ENCODE measurements at regions not wholly inside any gene's neighbourhood (a gene's known extent, or its start where the extent isn't known, plus 50 kb on each side); places are given as distances from the start of the nearest gene placed in this dataset.

DNA sequence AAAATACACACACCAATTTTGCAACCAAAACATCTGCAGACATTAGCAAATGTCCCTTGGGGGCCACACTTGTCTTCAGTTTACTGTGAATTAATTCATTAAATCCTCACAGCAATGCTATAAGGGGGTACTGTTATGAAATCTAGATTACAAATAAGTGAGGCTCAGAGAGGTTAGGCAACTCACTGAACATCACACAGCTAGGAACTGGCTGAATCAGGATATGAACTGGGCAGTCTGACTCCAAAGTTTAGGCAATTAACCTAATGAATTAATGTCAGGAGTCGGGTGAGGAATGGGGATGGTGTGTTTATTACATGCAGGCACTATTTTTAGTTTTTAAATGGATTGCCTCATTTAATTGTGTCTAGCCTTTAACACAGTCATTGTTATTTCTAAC lies 305.7 kb upstream of the XYLT1 start (continued):
- no peak for TF ChIP-seq ZNF20 (CRISPR knock-in tag; IDR thresholded peaks at IDR 0.05)

DNA sequence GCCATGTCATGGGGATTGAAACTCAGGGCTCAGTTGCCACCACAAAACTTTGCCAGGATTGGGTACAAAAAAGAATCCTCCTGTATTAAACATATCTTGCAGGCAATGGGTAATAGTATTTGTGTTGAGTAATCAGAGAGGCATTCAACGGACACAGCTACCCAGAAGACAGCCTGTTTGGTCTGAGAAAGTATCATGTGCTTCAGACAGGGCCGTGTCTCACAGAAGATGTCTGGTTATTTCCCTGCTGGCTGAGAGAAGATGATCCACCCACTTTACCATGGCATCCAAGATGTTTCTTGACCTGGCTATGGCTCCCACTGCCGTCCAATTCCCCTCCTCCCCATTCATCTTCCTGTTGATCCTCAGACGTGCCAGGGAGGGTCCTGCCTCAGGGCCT lies 304.3 kb upstream of the XYLT1 start:
- H3K36me3 ChIP-seq (replicated peaks in 1 of 2; ENCODE audit: control insufficient read depth in 1 of 2, insufficient read depth in 2 of 2, low read length in 2 of 2), result no peaks in the 10 kb centered on the region
- no peak overlapping the region for H3K4me3 ChIP-seq (replicated peaks in 1 of 3; ENCODE audit: insufficient read depth in 1 of 3, low read depth in 2 of 3, low read length in 3 of 3)
- no peak overlapping the region for H3K9ac ChIP-seq (ENCODE audit: insufficient read depth, low read depth, low read length)
- no peak for DNase-seq (ENCODE audit: low spot score)
- 3% methylated on average over 4 of the region's 4 CpGs for WGBS (ENCODE audit: low lambda C conversion rate)
- no peak overlapping the region for H2AFZ ChIP-seq (ENCODE audit: low read length)
- no peaks in the 10 kb centered on the region for H3K9me3 ChIP-seq (ENCODE audit: low read length)
- CTCF ChIA-PET (ENCODE audit: low intra/inter-chr PET ratio, low total read pairs), result no interaction called here
- no TSS peak for BruUV-seq (replicated peaks)
- no peak for TF ChIP-seq TCF7 (IDR thresholded peaks at IDR 0.05; ENCODE audit: low read depth)
- TF ChIP-seq FIP1L1 (IDR thresholded peaks at IDR 0.05; ENCODE audit: borderline replicate concordance, insufficient read depth, low read depth, low read length), result no peak
- TF ChIP-seq ZNF768 (CRISPR knock-in tag; IDR thresholded peaks at IDR 0.05), result no peak
- TF ChIP-seq ZNF670 (CRISPR knock-in tag; IDR thresholded peaks at IDR 0.05; ENCODE audit: borderline replicate concordance), result no peak
- no peak for TF ChIP-seq KLF16 (CRISPR knock-in tag; IDR thresholded peaks at IDR 0.05)
- TF ChIP-seq, protein P1, sequence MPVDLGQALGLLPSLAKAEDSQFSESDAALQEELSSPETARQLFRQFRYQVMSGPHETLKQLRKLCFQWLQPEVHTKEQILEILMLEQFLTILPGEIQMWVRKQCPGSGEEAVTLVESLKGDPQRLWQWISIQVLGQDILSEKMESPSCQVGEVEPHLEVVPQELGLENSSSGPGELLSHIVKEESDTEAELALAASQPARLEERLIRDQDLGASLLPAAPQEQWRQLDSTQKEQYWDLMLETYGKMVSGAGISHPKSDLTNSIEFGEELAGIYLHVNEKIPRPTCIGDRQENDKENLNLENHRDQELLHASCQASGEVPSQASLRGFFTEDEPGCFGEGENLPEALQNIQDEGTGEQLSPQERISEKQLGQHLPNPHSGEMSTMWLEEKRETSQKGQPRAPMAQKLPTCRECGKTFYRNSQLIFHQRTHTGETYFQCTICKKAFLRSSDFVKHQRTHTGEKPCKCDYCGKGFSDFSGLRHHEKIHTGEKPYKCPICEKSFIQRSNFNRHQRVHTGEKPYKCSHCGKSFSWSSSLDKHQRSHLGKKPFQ (CRISPR knock-in tag; IDR thresholded peaks at IDR 0.05; ENCODE audit: insufficient replicate concordance), result no peak
- TF ChIP-seq, protein P2, sequence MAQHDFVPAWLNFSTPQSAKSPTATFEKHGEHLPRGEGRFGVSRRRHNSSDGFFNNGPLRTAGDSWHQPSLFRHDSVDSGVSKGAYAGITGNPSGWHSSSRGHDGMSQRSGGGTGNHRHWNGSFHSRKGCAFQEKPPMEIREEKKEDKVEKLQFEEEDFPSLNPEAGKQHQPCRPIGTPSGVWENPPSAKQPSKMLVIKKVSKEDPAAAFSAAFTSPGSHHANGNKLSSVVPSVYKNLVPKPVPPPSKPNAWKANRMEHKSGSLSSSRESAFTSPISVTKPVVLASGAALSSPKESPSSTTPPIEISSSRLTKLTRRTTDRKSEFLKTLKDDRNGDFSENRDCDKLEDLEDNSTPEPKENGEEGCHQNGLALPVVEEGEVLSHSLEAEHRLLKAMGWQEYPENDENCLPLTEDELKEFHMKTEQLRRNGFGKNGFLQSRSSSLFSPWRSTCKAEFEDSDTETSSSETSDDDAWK (CRISPR knock-in tag; IDR thresholded peaks at IDR 0.05), result no peak
- no peak for ATAC-seq
- peaks cover 0 to 4% of the 10 kb centered on the region in 2 experiments; a peak in 1 of 5 replicates for H3K27me3 ChIP-seq (ENCODE audit: control insufficient read depth in 1 of 2, insufficient read depth in 2 of 2, low read length in 2 of 2)
- intact Hi-C loops (cut with micrococcal nuclease; ENCODE audit: unreplicated experiment) (no loop called here), in situ Hi-C loops (cut with HindIII; ENCODE audit: extremely low pct_ligation_motif_present, low pct_unique_long_range_greater_than_20kb) (no loop called here)
- no peak for FAIRE-seq
- POLR2A ChIA-PET, result no interaction called here
- no peak overlapping the region for H3K4me2 ChIP-seq (ENCODE audit: low read depth, low read length)
- no peak overlapping the region for H3K27ac ChIP-seq (ENCODE audit: extremely low read length, insufficient read depth, low read length)
- no peaks in the 10 kb centered on the region for H4K20me1 ChIP-seq (ENCODE audit: insufficient read depth, low read length)
- H3K4me1 ChIP-seq (ENCODE audit: insufficient read depth, low read length), result no peaks in the 10 kb centered on the region
- no peaks in the 10 kb centered on the region for H3K79me2 ChIP-seq (ENCODE audit: insufficient read depth, low read length)

Measured in HepG2 (cell line).